ENCODE measurements at regions not wholly inside any gene's neighbourhood (a gene's known extent, or its start where the extent isn't known, plus 50 kb on each side); places are given as distances from the start of the nearest gene placed in this dataset.

- CTCF ChIA-PET = interaction anchor here (0.6 to 0.8 kb wide), 2 partner anchors 95 to 395 kb away, joined by 3 to 5 read pairs; partner anchors contain the start of gene MYLIP
- POLR2A ChIA-PET = no interaction called here
Measured at GRCh38 chr6:15734118-15734897, 71.5 kb upstream of the DTNBP1 start.

GRCh38 chr6:15730922-15731321 lies 68.1 kb upstream of the DTNBP1 start:
- TF ChIP-seq CTCF (IDR thresholded peaks at IDR 0.05; ENCODE audit: insufficient read depth, low read depth, low read length) = no peak
- CTCF ChIA-PET = no interaction called here
- Histone ChIP-seq H3K27me3 (ENCODE audit: control insufficient read depth, insufficient read depth, low read length) (no peaks in the 10 kb centered on the region; the same call in 1 of the 2 replicates), H3K36me3 (ENCODE audit: control insufficient read depth, insufficient read depth, low read length) (no peaks in the 10 kb centered on the region), H3K4me3 (ENCODE audit: low read depth, low read length) (no peak overlapping the region)
- DNase-seq (ENCODE audit: low read depth) = no peak
- POLR2A ChIA-PET = no interaction called here

More at GRCh38 chr6:15734118-15734897, 71.5 kb upstream of the DTNBP1 start:
- H3K4me3 ChIP-seq (ENCODE audit: low read depth, low read length) = no peak overlapping the region
- no peaks in the 10 kb centered on the region for H3K36me3 ChIP-seq (ENCODE audit: control insufficient read depth, insufficient read depth, low read length)
- DNase-seq (ENCODE audit: low read depth) = no peak
- H3K27me3 ChIP-seq (ENCODE audit: control insufficient read depth, insufficient read depth, low read length) = no peaks in the 10 kb centered on the region; the same call in 1 of the 2 replicates
- TF ChIP-seq CTCF (IDR thresholded peaks at IDR 0.05; ENCODE audit: insufficient read depth, low read depth, low read length) = no peak

DNA sequence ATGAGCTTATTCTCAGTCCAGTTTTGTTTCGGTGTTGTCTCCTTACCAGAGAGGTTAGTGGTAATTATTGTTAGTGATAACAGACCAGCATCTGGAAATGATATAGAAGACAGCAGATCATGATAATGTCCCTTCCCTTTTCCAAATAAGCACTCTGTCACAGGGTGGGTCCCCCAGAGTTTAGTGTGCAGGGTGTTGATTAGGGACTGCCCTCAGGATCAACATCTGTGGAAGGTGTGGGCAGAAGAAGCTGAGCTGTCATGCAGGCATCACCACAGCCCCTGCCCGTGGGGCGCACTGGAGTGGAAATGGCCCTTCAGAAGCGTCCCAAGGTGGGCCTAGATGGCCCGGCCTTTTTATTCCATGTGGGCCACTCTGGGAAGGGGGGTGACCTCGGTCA lies 67.6 kb upstream of the DTNBP1 start:
- Histone ChIP-seq H3K4me3 (ENCODE audit: low read depth, low read length) (no peak overlapping the region), H3K36me3 (ENCODE audit: control insufficient read depth, insufficient read depth, low read length) (no peaks in the 10 kb centered on the region), H3K27me3 (ENCODE audit: control insufficient read depth, insufficient read depth, low read length) (no peaks in the 10 kb centered on the region; the same call in 1 of the 2 replicates)
- no peak for DNase-seq (ENCODE audit: low read depth)
- TF ChIP-seq CTCF (IDR thresholded peaks at IDR 0.05; ENCODE audit: insufficient read depth, low read depth, low read length) = no peak
- ChIA-PET CTCF (interaction anchor here (0.6 kb wide), 1 partner anchor 480 kb away, joined by 3 read pairs; no protein-coding TSS in a partner anchor), POLR2A (no interaction called here)

GRCh38 chr6:15722731-15723130 lies 59.9 kb upstream of the DTNBP1 start:
- Histone ChIP-seq H3K27me3 (ENCODE audit: control insufficient read depth, insufficient read depth, low read length) (no peaks in the 10 kb centered on the region), H3K4me3 (ENCODE audit: low read depth, low read length) (no peak overlapping the region), H3K36me3 (ENCODE audit: control insufficient read depth, insufficient read depth, low read length) (no peaks in the 10 kb centered on the region)
- POLR2A ChIA-PET = no interaction called here
- DNase-seq (ENCODE audit: low read depth) = no peak
- no peak for TF ChIP-seq CTCF (IDR thresholded peaks at IDR 0.05; ENCODE audit: insufficient read depth, low read depth, low read length)
- CTCF ChIA-PET = no interaction called here

- H3K4me3 ChIP-seq (ENCODE audit: low read depth, low read length) = no peak overlapping the region
- no peak for TF ChIP-seq CTCF (IDR thresholded peaks at IDR 0.05; ENCODE audit: insufficient read depth, low read depth, low read length)
- no peak for DNase-seq (ENCODE audit: low read depth)
- H3K27me3 ChIP-seq (ENCODE audit: control insufficient read depth, insufficient read depth, low read length) = no peaks in the 10 kb centered on the region
- ChIA-PET CTCF (interaction anchor here (1.2 to 1.6 kb wide), 2 partner anchors 12 to 25 kb away, joined by 3 to 4 read pairs; no protein-coding TSS in a partner anchor), POLR2A (no interaction called here)
- H3K36me3 ChIP-seq (ENCODE audit: control insufficient read depth, insufficient read depth, low read length) = no peaks in the 10 kb centered on the region
Measured at GRCh38 chr6:15716889-15717288, 54.1 kb upstream of the DTNBP1 start.
